ENCODE measurements at regions not wholly inside any gene's neighbourhood (a gene's known extent, or its start where the extent isn't known, plus 50 kb on each side); places are given as distances from the start of the nearest gene placed in this dataset.

GRCh38 chr3:117226932-117227331 lies 517.4 kb downstream of the TUSC7 start (continued):
- no peak for TF ChIP-seq ZNF318 (IDR thresholded peaks at IDR 0.05; ENCODE audit: borderline replicate concordance in 1 of 2, low read depth in 1 of 2)
- no peak for TF ChIP-seq LARP7 (IDR thresholded peaks at IDR 0.05)
- no peak for TF ChIP-seq ATF3 (IDR thresholded peaks at IDR 0.05)
- TF ChIP-seq ATF3 (CRISPR knock-in tag; conservative IDR thresholded peaks at IDR 0.05) = no peak
- TF ChIP-seq THAP12 (CRISPR knock-in tag; IDR thresholded peaks at IDR 0.05) = no peak
- no peak for TF ChIP-seq ZNF41 (CRISPR knock-in tag; conservative IDR thresholded peaks at IDR 0.05)

Data from K562 (cell line).